H4 (cell line): ENCODE measurements at regions not wholly inside any gene's neighbourhood (a gene's known extent, or its start where the extent isn't known, plus 50 kb on each side); places are given as distances from the start of the nearest gene placed in this dataset.
"Not testable (repeated sequence)": the region's sequence is repeated elsewhere in the genome, so short reads cannot be mapped to it uniquely, and the experiment has no call there.

Source experiments
- DNase-seq: peaks from one replicate; pipeline ENCODE4 v3.0.0-alpha.2; 2015; ENCODE audit warnings: low spot score

- DNase-seq, result no peak
These were observed 175.1 kb downstream of the NUFIP1 start for GRCh38 chr13:44814161-44814560.

GRCh38 chr13:44812818-44813217 lies 176.5 kb downstream of the NUFIP1 start:
- no peak for DNase-seq

GRCh38 chr13:44810061-44810840 lies 179.0 kb downstream of the NUFIP1 start:
- DNase-seq, result no peak

GRCh38 chr13:44809190-44809589 lies 180.1 kb downstream of the NUFIP1 start:
- DNase-seq, result no peak

GRCh38 chr13:44808185-44808584 lies 181.1 kb downstream of the NUFIP1 start:
- no peak for DNase-seq

- DNase-seq, result no peak
These were observed 181.7 kb downstream of the NUFIP1 start for GRCh38 chr13:44807449-44808034.

GRCh38 chr13:44806826-44807225 lies 182.4 kb downstream of the NUFIP1 start:
- DNase-seq, result no peak

GRCh38 chr13:44805585-44805984 lies 183.7 kb downstream of the NUFIP1 start:
- no peak for DNase-seq

GRCh38 chr13:44803390-44803789 lies 185.9 kb downstream of the NUFIP1 start:
- DNase-seq, result no peak

GRCh38 chr13:44802491-44802890 lies 186.8 kb downstream of the NUFIP1 start:
- no peak for DNase-seq

- DNase-seq, result peak; percentile 63
These were observed 187.3 kb downstream of the NUFIP1 start for GRCh38 chr13:44801990-44802389.

GRCh38 chr13:44800626-44801025 lies 188.6 kb downstream of the NUFIP1 start:
- no peak for DNase-seq

GRCh38 chr13:44797685-44798084 lies 191.6 kb downstream of the NUFIP1 start:
- DNase-seq, result no peak

GRCh38 chr13:44796597-44797490 lies 192.4 kb downstream of the NUFIP1 start:
- DNase-seq, result no peak

GRCh38 chr13:44796039-44796438 lies 193.2 kb downstream of the NUFIP1 start:
- not testable (repeated sequence) for DNase-seq

GRCh38 chr13:44795176-44795575 lies 194.1 kb downstream of the NUFIP1 start:
- DNase-seq, result no peak

- DNase-seq, result peak; percentile 19
These were observed 197.2 kb downstream of the NUFIP1 start for GRCh38 chr13:44792096-44792495.

GRCh38 chr13:44790289-44790688 lies 199.0 kb downstream of the NUFIP1 start:
- no peak for DNase-seq

- DNase-seq, result no peak
These were observed 201.7 kb downstream of the NUFIP1 start for GRCh38 chr13:44787617-44788016.

- no peak for DNase-seq
These were observed 202.5 kb downstream of the NUFIP1 start for GRCh38 chr13:44786756-44787155.

GRCh38 chr13:44785401-44785800 lies 203.9 kb downstream of the NUFIP1 start:
- DNase-seq, result no peak

- no peak for DNase-seq
These were observed 204.6 kb downstream of the NUFIP1 start for GRCh38 chr13:44784708-44785080.
